GM12891 (cell line): ENCODE measurements at regions not wholly inside any gene's neighbourhood (a gene's known extent, or its start where the extent isn't known, plus 50 kb on each side); places are given as distances from the start of the nearest gene placed in this dataset.
"Not testable (repeated sequence)": the region's sequence is repeated elsewhere in the genome, so short reads cannot be mapped to it uniquely, and the experiment has no call there.

Experiments
- DNase-seq: peaks from one replicate; pipeline ENCODE4 v3.0.0; 2011; ENCODE audit warnings: low spot score; ENCODE audit not compliant: insufficient read length
- FAIRE-seq: peaks from 2 replicates; lab custom pipeline; 2011; peaks lifted over from hg19 to GRCh38; lab: Jason Lieb, UNC
- PAX5 ChIP-seq: IDR thresholded peaks from 2 replicates; pipeline ENCODE4 v1.6.1; 2011; ENCODE audit warnings: low read length, moderate library complexity, mild to moderate bottlenecking; ENCODE audit not compliant: insufficient read depth, severe bottlenecking
- POLR2A ChIP-seq: IDR thresholded peaks from 2 replicates; pipeline ENCODE4 v1.6.1; 2011; ENCODE audit warnings: low read depth, low read length, control low read depth
- POLR2AphosphoS5 ChIP-seq: IDR thresholded peaks from 2 replicates; pipeline ENCODE4 v1.6.1; 2011; ENCODE audit warnings: low read depth, low read length, control low read depth
- POU2F2 ChIP-seq: IDR thresholded peaks from 2 replicates; pipeline ENCODE4 v1.6.1; 2011; ENCODE audit warnings: low read depth, mild to moderate bottlenecking, control low read depth, low read length, moderate library complexity
- SPI1 ChIP-seq: IDR thresholded peaks from 2 replicates; pipeline ENCODE4 v1.6.1; 2011; ENCODE audit warnings: low read depth, low read length, control low read depth
- TAF1 ChIP-seq: IDR thresholded peaks from 2 replicates; pipeline ENCODE4 v1.6.1; 2011; ENCODE audit warnings: low read depth, low read length, control low read depth

GRCh38 chr6:19925533-19925932 is 88.4 kb downstream of the ID4 start:
- FAIRE-seq (no peak), DNase-seq (no peak)
- TF ChIP-seq SPI1 (peak; percentile 68), POLR2AphosphoS5 (no peak)

GRCh38 chr6:19928461-19928860 is 91.3 kb downstream of the ID4 start:
- FAIRE-seq (no peak), DNase-seq (no peak)
- no peak for TF ChIP-seq POLR2AphosphoS5

- no peak for FAIRE-seq
- TF ChIP-seq SPI1: no peak
- no peak for DNase-seq
These were observed 92.1 kb downstream of the ID4 start for GRCh38 chr6:19929312-19929711.

GRCh38 chr6:19934996-19935591 is 97.9 kb downstream of the ID4 start:
- FAIRE-seq: no peak
- TF ChIP-seq TAF1 (no peak), POLR2AphosphoS5 (no peak), POLR2A (no peak), SPI1 (no peak)
- no peak for DNase-seq

- not testable (repeated sequence) for FAIRE-seq, DNase-seq
These were observed 102.2 kb downstream of the ID4 start for GRCh38 chr6:19939321-19939720.

- not testable (repeated sequence) for DNase-seq, FAIRE-seq
These were observed 102.8 kb downstream of the ID4 start for GRCh38 chr6:19939926-19940325.

GRCh38 chr6:19943042-19943441 is 105.9 kb downstream of the ID4 start:
- no peak for FAIRE-seq
- TF ChIP-seq POLR2AphosphoS5 (no peak), SPI1 (no peak), POU2F2 (no peak)
- no peak for DNase-seq

- no peak for DNase-seq
- TF ChIP-seq POLR2A (no peak), TAF1 (no peak), POU2F2 (no peak), PAX5 (no peak), POLR2AphosphoS5 (no peak), SPI1 (no peak)
- no peak for FAIRE-seq
These were observed 108.7 kb downstream of the ID4 start for GRCh38 chr6:19945843-19946358.

GRCh38 chr6:19949155-19949554 is 112.0 kb downstream of the ID4 start:
- TF ChIP-seq POLR2A (no peak), SPI1 (no peak), TAF1 (no peak), POU2F2 (no peak)
- FAIRE-seq: no peak
- no peak for DNase-seq

GRCh38 chr6:19964115-19964514 is 126.9 kb downstream of the ID4 start:
- no peak for FAIRE-seq
- TF ChIP-seq SPI1 (no peak), TAF1 (no peak), POLR2AphosphoS5 (no peak), POU2F2 (no peak), PAX5 (no peak), POLR2A (no peak)
- no peak for DNase-seq

- DNase-seq: no peak
- FAIRE-seq: no peak
- TF ChIP-seq TAF1 (no peak), POU2F2 (no peak), POLR2AphosphoS5 (no peak)
These were observed 131.0 kb downstream of the ID4 start for GRCh38 chr6:19968201-19968600.

GRCh38 chr6:19972221-19972620 is 135.1 kb downstream of the ID4 start:
- TF ChIP-seq SPI1 (no peak), POLR2AphosphoS5 (no peak), POU2F2 (no peak), TAF1 (no peak), POLR2A (no peak), PAX5 (no peak)
- DNase-seq (no peak), FAIRE-seq (no peak)

GRCh38 chr6:19976411-19977129 is 139.4 kb downstream of the ID4 start:
- DNase-seq: no peak
- FAIRE-seq: no peak

More at GRCh38 chr6:19976411-19977129, 139.4 kb downstream of the ID4 start:
- TF ChIP-seq POLR2AphosphoS5 (no peak), PAX5 (no peak), SPI1 (no peak), POU2F2 (no peak), TAF1 (no peak), POLR2A (no peak)
